WTC11 (cell line): ENCODE measurements at regions not wholly inside any gene's neighbourhood (a gene's known extent, or its start where the extent isn't known, plus 50 kb on each side); places are given as distances from the start of the nearest gene placed in this dataset.
A peak's percentile ranks its signal among the peaks of the same experiment; 100 is the strongest.

Experiments used
- ATAC-seq: fragments of 200-7000 bp; cut with Tn5 transposase; 2 replicates; pipeline ENCODE4 v1.10.0; 2021; ENCODE audit warnings: mild to moderate bottlenecking, moderate library complexity
- CTCF ChIA-PET: fragments of 300-600 bp; sonication (Branson Sonifier 250); formaldehyde crosslinking; loops from one replicate; lab custom pipeline; 2021; ENCODE audit warnings: antibody characterized with exemption; lab: Charles Lee
- POLR2A ChIA-PET: fragments of 350-600 bp; sonication (Branson Sonifier 250); formaldehyde crosslinking; loops from one replicate; lab custom pipeline; 2021; ENCODE audit warnings: antibody characterized with exemption; lab: Charles Lee
- DNase-seq: peaks from one replicate; pipeline ENCODE4 v3.0.0; 2021; ENCODE audit warnings: low spot score
- H3K27ac Mint-ChIP-seq: 2 replicates; pipeline ENCODE4 v1.8.0; 2021; ENCODE audit warnings: mixed read lengths
- H3K27me3 Mint-ChIP-seq: 2 replicates; pipeline ENCODE4 v1.8.0; 2021; ENCODE audit warnings: low read depth, mild to moderate bottlenecking, moderate library complexity, mixed read lengths
- H3K36me3 Mint-ChIP-seq: 2 replicates; pipeline ENCODE4 v1.8.0; 2021; ENCODE audit warnings: mixed read lengths
- H3K4me1 Mint-ChIP-seq: 2 replicates; pipeline ENCODE4 v1.8.0; 2022; ENCODE audit warnings: mixed read lengths
- H3K4me3 Mint-ChIP-seq: 2 replicates; pipeline ENCODE4 v1.8.0; 2021; ENCODE audit warnings: mild to moderate bottlenecking, moderate library complexity, mixed read lengths
- H3K9me3 Mint-ChIP-seq: 2 replicates; pipeline ENCODE4 v1.8.0; 2021; ENCODE audit warnings: mixed read lengths
- ATF1 ChIP-seq: sonication (generic); formaldehyde crosslinking; IDR thresholded peaks from 2 replicates; pipeline ENCODE4 v1.8.1; 2023; ENCODE audit warnings: mild to moderate bottlenecking, moderate library complexity, missing genetic modification reagents
- ELF4 ChIP-seq: sonication (generic); formaldehyde crosslinking; IDR thresholded peaks from 2 replicates; pipeline ENCODE4 v1.8.1; 2022; ENCODE audit warnings: low read depth, mild to moderate bottlenecking, moderate library complexity, missing genetic modification reagents
- EMX1 ChIP-seq: fragments of 250-450 bp; sonication (Bioruptor Pico); IDR thresholded peaks from 2 replicates; pipeline ENCODE4 v1.8.0; 2021; ENCODE audit warnings: mild to moderate bottlenecking
- ESRRA ChIP-seq: sonication (generic); formaldehyde crosslinking; IDR thresholded peaks from 2 replicates; pipeline ENCODE4 v1.8.1; 2022; ENCODE audit warnings: mild to moderate bottlenecking, missing genetic modification reagents, borderline replicate concordance
- ETV6 ChIP-seq: sonication (generic); formaldehyde crosslinking; IDR thresholded peaks from 2 replicates; pipeline ENCODE4 v1.8.1; 2022; ENCODE audit warnings: mild to moderate bottlenecking, missing genetic modification reagents
- GABPB1 ChIP-seq: sonication (generic); formaldehyde crosslinking; IDR thresholded peaks from 2 replicates; pipeline ENCODE4 v1.8.1; 2023; ENCODE audit warnings: mild to moderate bottlenecking, missing genetic modification reagents
- GTF2I ChIP-seq: fragments of 250-450 bp; sonication (Bioruptor Pico); conservative IDR thresholded peaks from 2 replicates; pipeline ENCODE4 v1.4.0; 2021; ENCODE audit warnings: mild to moderate bottlenecking
- JUN ChIP-seq: sonication (generic); formaldehyde crosslinking; IDR thresholded peaks from 2 replicates; pipeline ENCODE4 v1.8.0; 2023; ENCODE audit warnings: mild to moderate bottlenecking, missing genetic modification reagents
- KAT7 ChIP-seq: sonication (generic); formaldehyde crosslinking; IDR thresholded peaks from 2 replicates; pipeline ENCODE4 v1.8.1; 2023; ENCODE audit warnings: missing genetic modification reagents, mild to moderate bottlenecking, borderline replicate concordance
- NFATC4 ChIP-seq: fragments of 250-450 bp; sonication (Bioruptor Pico); IDR thresholded peaks from 2 replicates; pipeline ENCODE4 v1.9.0; 2021; ENCODE audit warnings: mild to moderate bottlenecking
- NR2C2 ChIP-seq: sonication (generic); formaldehyde crosslinking; IDR thresholded peaks from 2 replicates; pipeline ENCODE4 v1.8.0; 2022; ENCODE audit warnings: mild to moderate bottlenecking, missing genetic modification reagents
- PRRX2 ChIP-seq: fragments of 250-450 bp; sonication (Bioruptor Pico); IDR thresholded peaks from 2 replicates; pipeline ENCODE4 v1.8.0; 2021; ENCODE audit warnings: mild to moderate bottlenecking
- SMAD3 ChIP-seq: sonication (generic); formaldehyde crosslinking; IDR thresholded peaks from 2 replicates; pipeline ENCODE4 v1.8.0; 2022; ENCODE audit warnings: missing genetic modification reagents, mild to moderate bottlenecking, borderline replicate concordance
- TP53 ChIP-seq: sonication (generic); formaldehyde crosslinking; IDR thresholded peaks from 2 replicates; pipeline ENCODE4 v1.8.1; 2023; ENCODE audit warnings: mild to moderate bottlenecking, missing genetic modification reagents
- ZNF121 ChIP-seq: sonication (generic); formaldehyde crosslinking; IDR thresholded peaks from 2 replicates; pipeline ENCODE4 v1.8.0; 2023; ENCODE audit warnings: missing genetic modification reagents
- ZNF219 ChIP-seq: sonication (generic); formaldehyde crosslinking; IDR thresholded peaks from 2 replicates; pipeline ENCODE4 v1.8.0; 2023; ENCODE audit warnings: missing genetic modification reagents, mild to moderate bottlenecking, borderline replicate concordance
- ZNF416 ChIP-seq: fragments of 250-450 bp; sonication (Bioruptor Pico); IDR thresholded peaks from 2 replicates; pipeline ENCODE4 v1.9.0; 2021; ENCODE audit warnings: mild to moderate bottlenecking, inconsistent platforms
- TF ChIP-seq, protein P1 (sequence below): sonication (generic); formaldehyde crosslinking; conservative IDR thresholded peaks from 2 replicates; pipeline ENCODE4 v1.8.1; 2022; ENCODE audit warnings: mild to moderate bottlenecking, missing genetic modification reagents
- TF ChIP-seq, protein P2 (sequence below): sonication (generic); formaldehyde crosslinking; IDR thresholded peaks from 2 replicates; pipeline ENCODE4 v1.8.1; 2023; ENCODE audit warnings: mild to moderate bottlenecking, missing genetic modification reagents
- TF ChIP-seq, protein P3 (sequence below): fragments of 250-450 bp; sonication (Bioruptor Pico); conservative IDR thresholded peaks from 2 replicates; pipeline ENCODE4 v1.9.0; 2021; ENCODE audit warnings: mild to moderate bottlenecking
- TF ChIP-seq, protein P4 (sequence below): fragments of 250-450 bp; sonication (Bioruptor Pico); IDR thresholded peaks from 2 replicates; pipeline ENCODE4 v1.8.0; 2021; ENCODE audit warnings: mild to moderate bottlenecking
- TF ChIP-seq, protein P5 (sequence below): fragments of 250-450 bp; sonication (Bioruptor Pico); IDR thresholded peaks from 2 replicates; pipeline ENCODE4 v2.1.2; 2022; ENCODE audit warnings: mild to moderate bottlenecking, moderate library complexity
- TF ChIP-seq, protein P6 (sequence below): fragments of 250-450 bp; sonication (Bioruptor Pico); IDR thresholded peaks from 2 replicates; pipeline ENCODE4 v1.9.0; 2021; ENCODE audit warnings: moderate library complexity, mild to moderate bottlenecking, inconsistent platforms, borderline replicate concordance

DNA sequence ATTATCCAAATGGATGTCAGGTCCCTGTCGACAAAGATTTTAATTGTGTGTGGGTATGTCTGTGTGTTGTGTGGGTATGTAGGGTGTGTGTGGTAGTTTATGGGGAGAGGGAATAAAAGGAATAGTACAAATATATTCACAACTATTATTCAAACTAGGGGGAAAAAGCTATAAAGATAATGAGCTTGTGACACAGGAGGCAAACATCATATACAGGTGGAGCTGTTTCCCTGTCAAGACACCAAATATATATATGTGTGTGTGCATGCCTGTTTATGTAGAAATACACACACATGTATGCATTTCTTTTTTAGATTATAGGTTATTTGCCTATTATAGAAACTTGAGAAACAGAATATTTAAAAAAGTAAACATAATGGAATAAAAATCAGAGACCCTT, 108.7 kb downstream of the CD47 start:
- DNase-seq = no peak
- no peaks in the 10 kb centered on the region; the same call in 1 of the 2 replicates for H3K27me3 Mint-ChIP-seq
- no peak overlapping the region for H3K4me3 Mint-ChIP-seq
- ATAC-seq = no peak
- POLR2A ChIA-PET = no interaction called here
- CTCF ChIA-PET = no interaction called here
- no peak overlapping the region for H3K27ac Mint-ChIP-seq
- H3K9me3 Mint-ChIP-seq = no peaks in the 10 kb centered on the region
- H3K4me1 Mint-ChIP-seq = peaks cover 5% of the 10 kb centered on the region
- H3K36me3 Mint-ChIP-seq = no peaks in the 10 kb centered on the region
- TF ChIP-seq GTF2I (CRISPR knock-in tag) = no peak
- TF ChIP-seq ZNF121 (CRISPR knock-in tag) = no peak
- no peak for TF ChIP-seq ESRRA (CRISPR knock-in tag)
- TF ChIP-seq, protein P1, sequence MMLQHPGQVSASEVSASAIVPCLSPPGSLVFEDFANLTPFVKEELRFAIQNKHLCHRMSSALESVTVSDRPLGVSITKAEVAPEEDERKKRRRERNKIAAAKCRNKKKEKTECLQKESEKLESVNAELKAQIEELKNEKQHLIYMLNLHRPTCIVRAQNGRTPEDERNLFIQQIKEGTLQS (CRISPR knock-in tag) = no peak
- no peak for TF ChIP-seq GABPB1 (CRISPR knock-in tag)
- TF ChIP-seq, protein P2, sequence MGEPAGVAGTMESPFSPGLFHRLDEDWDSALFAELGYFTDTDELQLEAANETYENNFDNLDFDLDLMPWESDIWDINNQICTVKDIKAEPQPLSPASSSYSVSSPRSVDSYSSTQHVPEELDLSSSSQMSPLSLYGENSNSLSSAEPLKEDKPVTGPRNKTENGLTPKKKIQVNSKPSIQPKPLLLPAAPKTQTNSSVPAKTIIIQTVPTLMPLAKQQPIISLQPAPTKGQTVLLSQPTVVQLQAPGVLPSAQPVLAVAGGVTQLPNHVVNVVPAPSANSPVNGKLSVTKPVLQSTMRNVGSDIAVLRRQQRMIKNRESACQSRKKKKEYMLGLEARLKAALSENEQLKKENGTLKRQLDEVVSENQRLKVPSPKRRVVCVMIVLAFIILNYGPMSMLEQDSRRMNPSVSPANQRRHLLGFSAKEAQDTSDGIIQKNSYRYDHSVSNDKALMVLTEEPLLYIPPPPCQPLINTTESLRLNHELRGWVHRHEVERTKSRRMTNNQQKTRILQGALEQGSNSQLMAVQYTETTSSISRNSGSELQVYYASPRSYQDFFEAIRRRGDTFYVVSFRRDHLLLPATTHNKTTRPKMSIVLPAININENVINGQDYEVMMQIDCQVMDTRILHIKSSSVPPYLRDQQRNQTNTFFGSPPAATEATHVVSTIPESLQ (CRISPR knock-in tag) = no peak
- no peak for TF ChIP-seq EMX1
- TF ChIP-seq, protein P3, sequence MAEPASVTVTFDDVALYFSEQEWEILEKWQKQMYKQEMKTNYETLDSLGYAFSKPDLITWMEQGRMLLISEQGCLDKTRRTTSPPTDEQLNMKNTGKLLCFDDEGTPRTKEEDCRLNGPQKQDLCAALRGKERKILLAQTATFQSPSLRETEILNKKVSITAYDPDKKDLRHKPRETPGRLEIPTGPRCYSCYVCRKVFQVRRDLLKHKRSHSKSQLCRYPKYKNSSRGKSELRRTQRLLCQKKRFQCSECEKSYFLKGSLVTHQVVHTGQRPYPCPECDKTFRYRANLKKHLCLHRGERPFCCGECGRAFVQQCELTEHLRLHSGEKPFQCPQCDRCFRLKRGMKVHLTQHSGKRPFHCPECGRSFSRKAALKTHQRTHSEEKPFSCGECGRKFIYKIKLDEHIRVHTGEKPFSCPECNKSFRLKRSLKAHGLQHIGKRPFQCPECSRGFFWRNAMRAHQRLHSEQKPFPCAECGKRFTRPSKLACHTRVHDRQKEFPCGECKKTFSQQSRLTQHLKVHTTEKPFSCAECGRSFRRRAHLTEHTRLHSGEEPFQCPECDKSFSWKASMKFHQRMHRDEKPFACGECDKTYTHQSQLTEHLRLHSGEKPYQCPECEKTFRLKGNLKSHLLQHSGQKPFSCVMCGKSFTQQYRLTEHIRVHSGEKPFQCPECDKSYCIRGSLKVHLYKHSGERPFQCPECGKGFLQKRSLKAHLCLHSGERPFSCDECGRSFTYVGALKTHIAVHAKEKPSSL (CRISPR knock-in tag) = no peak
- no peak for TF ChIP-seq SMAD3 (CRISPR knock-in tag)

DNA sequence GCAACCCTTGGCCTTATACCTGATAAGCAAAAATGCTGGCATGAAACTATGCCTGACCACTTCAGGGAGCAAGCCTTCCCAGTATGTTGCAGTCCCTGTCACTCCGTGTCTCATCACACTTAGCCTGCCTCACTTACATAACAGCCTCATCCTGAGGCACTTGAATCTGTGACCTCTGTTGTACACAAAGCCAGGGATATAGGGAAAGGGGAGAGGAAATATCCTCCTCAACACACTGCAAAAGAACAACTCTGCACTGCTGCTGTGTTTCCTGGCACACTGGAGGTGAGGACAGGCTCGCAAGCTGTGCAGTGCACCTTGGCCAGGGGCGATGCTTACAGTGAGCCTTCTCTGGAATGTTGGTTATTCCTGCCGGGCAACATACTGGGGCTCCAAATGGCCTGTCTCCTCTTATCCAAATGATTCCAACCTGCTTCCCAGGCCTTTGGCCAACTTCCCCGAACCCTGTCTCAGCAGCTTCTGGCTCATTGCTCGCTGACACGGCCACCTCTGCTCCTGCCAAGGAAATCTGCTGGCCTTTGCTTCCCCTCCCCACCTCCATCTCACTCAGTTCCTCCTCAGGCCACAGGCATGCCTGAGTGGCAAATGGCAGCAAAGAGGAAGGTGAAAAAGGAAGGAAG, 109.2 kb downstream of the CD47 start:
- Mint-ChIP-seq H3K27me3 (no peaks in the 10 kb centered on the region), H3K9me3 (no peaks in the 10 kb centered on the region), H3K4me1 (peaks cover 5% of the 10 kb centered on the region), H3K4me3 (no peak overlapping the region), H3K36me3 (no peaks in the 10 kb centered on the region), H3K27ac (no peak overlapping the region)
- no peak for DNase-seq
- CTCF ChIA-PET = no interaction called here
- peak; percentile 77 for ATAC-seq
- POLR2A ChIA-PET = no interaction called here
- TF ChIP-seq ZNF219 (no peak), NR2C2 (CRISPR knock-in tag) (no peak), ELF4 (CRISPR knock-in tag) (no peak), NFATC4 (CRISPR knock-in tag) (no peak), ETV6 (no peak), GABPB1 (CRISPR knock-in tag) (no peak), KAT7 (no peak), JUN (CRISPR knock-in tag) (no peak), ZNF416 (CRISPR knock-in tag) (no peak), PRRX2 (CRISPR knock-in tag) (no peak), ATF1 (no peak), EMX1 (no peak), TP53 (no peak)
- TF ChIP-seq, protein P3 (CRISPR knock-in tag) = no peak
- TF ChIP-seq, protein P4, sequence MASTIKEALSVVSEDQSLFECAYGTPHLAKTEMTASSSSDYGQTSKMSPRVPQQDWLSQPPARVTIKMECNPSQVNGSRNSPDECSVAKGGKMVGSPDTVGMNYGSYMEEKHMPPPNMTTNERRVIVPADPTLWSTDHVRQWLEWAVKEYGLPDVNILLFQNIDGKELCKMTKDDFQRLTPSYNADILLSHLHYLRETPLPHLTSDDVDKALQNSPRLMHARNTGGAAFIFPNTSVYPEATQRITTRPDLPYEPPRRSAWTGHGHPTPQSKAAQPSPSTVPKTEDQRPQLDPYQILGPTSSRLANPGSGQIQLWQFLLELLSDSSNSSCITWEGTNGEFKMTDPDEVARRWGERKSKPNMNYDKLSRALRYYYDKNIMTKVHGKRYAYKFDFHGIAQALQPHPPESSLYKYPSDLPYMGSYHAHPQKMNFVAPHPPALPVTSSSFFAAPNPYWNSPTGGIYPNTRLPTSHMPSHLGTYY (CRISPR knock-in tag) = no peak
- TF ChIP-seq, protein P5, sequence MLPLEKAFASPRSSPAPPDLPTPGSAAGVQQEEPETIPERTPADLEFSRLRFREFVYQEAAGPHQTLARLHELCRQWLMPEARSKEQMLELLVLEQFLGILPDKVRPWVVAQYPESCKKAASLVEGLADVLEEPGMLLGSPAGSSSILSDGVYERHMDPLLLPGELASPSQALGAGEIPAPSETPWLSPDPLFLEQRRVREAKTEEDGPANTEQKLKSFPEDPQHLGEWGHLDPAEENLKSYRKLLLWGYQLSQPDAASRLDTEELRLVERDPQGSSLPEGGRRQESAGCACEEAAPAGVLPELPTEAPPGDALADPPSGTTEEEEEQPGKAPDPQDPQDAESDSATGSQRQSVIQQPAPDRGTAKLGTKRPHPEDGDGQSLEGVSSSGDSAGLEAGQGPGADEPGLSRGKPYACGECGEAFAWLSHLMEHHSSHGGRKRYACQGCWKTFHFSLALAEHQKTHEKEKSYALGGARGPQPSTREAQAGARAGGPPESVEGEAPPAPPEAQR (CRISPR knock-in tag) = no peak
- TF ChIP-seq, protein P6, sequence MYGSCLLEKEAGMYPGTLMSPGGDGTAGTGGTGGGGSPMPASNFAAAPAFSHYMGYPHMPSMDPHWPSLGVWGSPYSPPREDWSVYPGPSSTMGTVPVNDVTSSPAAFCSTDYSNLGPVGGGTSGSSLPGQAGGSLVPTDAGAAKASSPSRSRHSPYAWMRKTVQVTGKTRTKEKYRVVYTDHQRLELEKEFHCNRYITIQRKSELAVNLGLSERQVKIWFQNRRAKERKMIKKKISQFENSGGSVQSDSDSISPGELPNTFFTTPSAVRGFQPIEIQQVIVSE (CRISPR knock-in tag) = no peak
